Endothelial cell of umbilical vein (primary cell): ENCODE measurements at regions not wholly inside any gene's neighbourhood (a gene's known extent, or its start where the extent isn't known, plus 50 kb on each side); places are given as distances from the start of the nearest gene placed in this dataset.

Experiments used
- BruUV-seq: library from RNA; stranded (reverse); fragments of 400-500 nt; replicated peaks from 2 replicates; lab custom pipeline; 2021; lab: Mats Ljungman, UMichigan
- CTCF ChIA-PET: fragments of 300-600, 350-600 bp; sonication (Branson Sonifier 250); formaldehyde crosslinking; loops from one replicate; lab custom pipeline; 2021; ENCODE audit warnings: antibody characterized with exemption, inconsistent platforms; lab: Charles Lee
- POLR2A ChIA-PET: fragments of 300-600, 350-600 bp; sonication (Branson Sonifier 250); formaldehyde crosslinking; loops from one replicate; lab custom pipeline; 2021; ENCODE audit warnings: antibody characterized with exemption, inconsistent platforms; lab: Charles Lee
- DNase-seq: peaks from one replicate; pipeline ENCODE4 v3.0.0-alpha.2; 2011; ENCODE audit warnings: low read depth, low spot score
- FAIRE-seq: peaks from 2 replicates; lab custom pipeline; 2011; peaks lifted over from hg19 to GRCh38; lab: Jason Lieb, UNC
- H2AFZ ChIP-seq: 2 replicates; pipeline ENCODE4 v1.6.0; 2012; ENCODE audit warnings: low read depth, low read length, control low read depth, inconsistent platforms
- H3K27ac ChIP-seq: 2 replicates; pipeline ENCODE4 v1.5.1; 2011; ENCODE audit warnings: low read depth, mild to moderate bottlenecking, control low read depth, low read length, moderate library complexity; ENCODE audit not compliant: insufficient read depth
- H3K27me3 ChIP-seq, 2 experiments: 2 replicates each; pipeline versions ENCODE4 v1.6.0 to v1.6.1; 2011; ENCODE audit warnings: low read length in 2 of 2, mixed read lengths in 1 of 2; ENCODE audit not compliant: control insufficient read depth in 2 of 2, insufficient read depth in 2 of 2
- H3K36me3 ChIP-seq, 2 experiments: 2 replicates in 1 of 2; 3 replicates in 1 of 2; pipeline ENCODE4 v1.5.1; 2011; ENCODE audit warnings: low read length in 2 of 2, mild to moderate bottlenecking in 1 of 2, moderate library complexity in 1 of 2; ENCODE audit not compliant: control insufficient read depth in 2 of 2, insufficient read depth in 2 of 2; ENCODE audit errors: extremely low read depth in 1 of 2
- H3K4me1 ChIP-seq: 3 replicates; pipeline ENCODE4 v1.5.1; 2011; ENCODE audit warnings: mild to moderate bottlenecking, low read length; ENCODE audit not compliant: control insufficient read depth, insufficient read depth; ENCODE audit errors: extremely low read depth
- H3K4me2 ChIP-seq: 2 replicates; pipeline ENCODE4 v1.6.1; 2011; ENCODE audit warnings: low read length, control low read depth, mixed read lengths; ENCODE audit not compliant: insufficient read depth
- H3K4me3 ChIP-seq, 3 experiments: fragments of 200-600 bp in 1 of 3; sonication (generic), shearing (Covaris generic) in 1 of 3; replicated peaks in 1 of 3; 2 replicates each; pipeline ENCODE4 v1.5.1; 2011 to 2016; ENCODE audit warnings: control low read depth in 3 of 3, low read length in 3 of 3, mild to moderate bottlenecking in 2 of 3, inconsistent platforms in 1 of 3, low read depth in 1 of 3, moderate library complexity in 1 of 3; ENCODE audit not compliant: insufficient read depth in 1 of 3
- H3K79me2 ChIP-seq: 2 replicates; pipeline ENCODE4 v1.6.0; 2012; ENCODE audit warnings: low read length, inconsistent platforms; ENCODE audit not compliant: control insufficient read depth, insufficient read depth
- H3K9ac ChIP-seq: replicated peaks from 2 replicates; pipeline ENCODE3; 2011; ENCODE audit warnings: low read length, control low read depth; ENCODE audit not compliant: insufficient read depth; ENCODE audit errors: extremely low read depth
- H3K9me1 ChIP-seq: replicated peaks from 3 replicates; pipeline ENCODE4 v1.6.0; 2011; ENCODE audit warnings: mild to moderate bottlenecking, low read length; ENCODE audit not compliant: control insufficient read depth, insufficient read depth; ENCODE audit errors: extremely low read depth
- H3K9me3 ChIP-seq: replicated peaks from 2 replicates; pipeline ENCODE4 v1.5.1; 2012; ENCODE audit warnings: low read length, inconsistent platforms; ENCODE audit not compliant: control insufficient read depth, insufficient read depth
- H4K20me1 ChIP-seq: replicated peaks from 2 replicates; pipeline ENCODE3; 2011; ENCODE audit warnings: mild to moderate bottlenecking, low read length; ENCODE audit not compliant: control insufficient read depth, insufficient read depth; ENCODE audit errors: extremely low read depth
- EZH2 ChIP-seq: IDR thresholded peaks from 2 replicates; pipeline ENCODE4 v1.6.1; 2012; ENCODE audit warnings: borderline replicate concordance, low read depth, mild to moderate bottlenecking, moderate library complexity, low read length, inconsistent platforms; ENCODE audit not compliant: severe bottlenecking
- FOS ChIP-seq: IDR thresholded peaks from 2 replicates; pipeline ENCODE4 v1.6.1; 2011; ENCODE audit warnings: mild to moderate bottlenecking, low read length, moderate library complexity, borderline replicate concordance; ENCODE audit not compliant: insufficient read depth
- GATA2 ChIP-seq: IDR thresholded peaks from 2 replicates; pipeline ENCODE4 v1.7.0; 2011; ENCODE audit warnings: low read depth, mild to moderate bottlenecking, moderate library complexity, mixed read lengths, low read length; ENCODE audit not compliant: insufficient read length, insufficient read depth
- JUN ChIP-seq: IDR thresholded peaks from 2 replicates; pipeline ENCODE4 v1.6.1; 2011; ENCODE audit warnings: borderline replicate concordance, low read depth; ENCODE audit not compliant: insufficient read length, insufficient read depth
- MYC ChIP-seq: IDR thresholded peaks from one replicate; pipeline ENCODE4 v1.6.1; 2011; ENCODE audit warnings: mild to moderate bottlenecking, low read depth, low read length
- POLR2A ChIP-seq: IDR thresholded peaks from 2 replicates; pipeline ENCODE4 v1.6.1; 2012; ENCODE audit warnings: low read depth, mild to moderate bottlenecking, control low read depth, low read length
- POLR2AphosphoS5 ChIP-seq: IDR thresholded peaks from 2 replicates; pipeline ENCODE4 v1.6.1; 2012; ENCODE audit warnings: low read depth, mild to moderate bottlenecking, control low read depth, low read length, moderate library complexity; ENCODE audit not compliant: insufficient read depth
- dilution Hi-C: fragments of 300-500 bp; cut with MboI; formaldehyde crosslinking; loops from one replicate; pipeline ENCODE4 v1.15.0; 2019; ENCODE audit warnings: low sequenced_read_pairs; ENCODE audit not compliant: extremely low pct_ligation_motif_present
- intact Hi-C: fragments of 100-400 bp; cut with micrococcal nuclease; formaldehyde crosslinking; loops from one replicate; pipeline ENCODE4 v1.10.0; 2022
- TF ChIP-seq, protein P1 (sequence below): IDR thresholded peaks from 2 replicates; pipeline ENCODE4 v1.6.1; 2011; ENCODE audit not compliant: insufficient read depth, insufficient read length
- TF ChIP-seq, protein P2 (sequence below), 2 donors: IDR thresholded peaks; 1 replicate in 1 of 2; 2 replicates in 1 of 2; pipeline ENCODE4 v1.5.1; 2011; ENCODE audit warnings: low read length in 2 of 2, mild to moderate bottlenecking in 2 of 2, moderate library complexity in 2 of 2, control low read depth in 1 of 2, inconsistent platforms in 1 of 2, low read depth in 1 of 2; ENCODE audit not compliant: insufficient read depth in 1 of 2; ENCODE audit errors: extremely low read depth in 1 of 2

DNA sequence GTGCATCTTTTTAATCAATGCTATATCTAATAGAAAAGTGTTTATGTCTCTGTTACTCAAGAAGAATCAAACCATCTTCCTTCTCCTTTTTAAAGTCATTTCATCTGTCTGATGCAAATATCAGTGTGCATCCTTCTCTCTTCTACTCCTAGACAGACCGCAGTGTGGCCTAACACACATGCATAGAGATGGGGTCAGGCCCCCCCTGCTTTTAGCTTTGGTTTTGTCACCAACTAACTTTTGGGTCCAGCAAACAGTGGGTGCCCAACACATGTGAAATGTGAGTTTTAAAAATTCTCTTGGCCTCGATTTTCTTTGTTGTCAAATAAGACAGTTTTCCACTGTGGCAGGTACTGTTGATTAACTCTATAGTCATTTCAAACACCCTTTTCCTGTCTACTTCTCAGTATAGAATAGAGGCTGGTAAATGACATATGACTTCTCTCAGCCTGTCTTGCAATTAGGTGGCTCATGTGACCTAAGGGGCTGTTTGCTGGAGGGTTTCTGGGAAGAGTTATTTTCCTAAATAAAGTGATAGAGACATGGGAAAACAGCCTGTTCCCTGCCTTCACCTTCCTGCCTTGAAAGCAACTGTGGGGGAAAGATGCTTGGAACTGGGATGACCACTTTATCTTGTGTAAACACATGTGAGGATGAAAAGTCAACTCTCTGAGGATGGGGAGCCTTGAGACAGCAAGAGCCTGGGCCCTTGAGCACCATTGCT lies 65.7 kb upstream of the DARS1 start:
- no peak overlapping the region for H2AFZ ChIP-seq
- dilution Hi-C loops, result no loop called here
- no peaks in the 10 kb centered on the region for H3K36me3 ChIP-seq
- H3K9ac ChIP-seq, result no peak overlapping the region
- H3K9me1 ChIP-seq, result no peaks in the 10 kb centered on the region
- TF ChIP-seq JUN, result no peak
- TF ChIP-seq FOS, result no peak
- TF ChIP-seq, protein P1, sequence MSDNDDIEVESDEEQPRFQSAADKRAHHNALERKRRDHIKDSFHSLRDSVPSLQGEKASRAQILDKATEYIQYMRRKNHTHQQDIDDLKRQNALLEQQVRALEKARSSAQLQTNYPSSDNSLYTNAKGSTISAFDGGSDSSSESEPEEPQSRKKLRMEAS, result no peak
- no peak for TF ChIP-seq POLR2A
- TF ChIP-seq POLR2AphosphoS5, result no peak
- TF ChIP-seq EZH2, result no peak
- no peak for TF ChIP-seq MYC
- TF ChIP-seq, protein P2, sequence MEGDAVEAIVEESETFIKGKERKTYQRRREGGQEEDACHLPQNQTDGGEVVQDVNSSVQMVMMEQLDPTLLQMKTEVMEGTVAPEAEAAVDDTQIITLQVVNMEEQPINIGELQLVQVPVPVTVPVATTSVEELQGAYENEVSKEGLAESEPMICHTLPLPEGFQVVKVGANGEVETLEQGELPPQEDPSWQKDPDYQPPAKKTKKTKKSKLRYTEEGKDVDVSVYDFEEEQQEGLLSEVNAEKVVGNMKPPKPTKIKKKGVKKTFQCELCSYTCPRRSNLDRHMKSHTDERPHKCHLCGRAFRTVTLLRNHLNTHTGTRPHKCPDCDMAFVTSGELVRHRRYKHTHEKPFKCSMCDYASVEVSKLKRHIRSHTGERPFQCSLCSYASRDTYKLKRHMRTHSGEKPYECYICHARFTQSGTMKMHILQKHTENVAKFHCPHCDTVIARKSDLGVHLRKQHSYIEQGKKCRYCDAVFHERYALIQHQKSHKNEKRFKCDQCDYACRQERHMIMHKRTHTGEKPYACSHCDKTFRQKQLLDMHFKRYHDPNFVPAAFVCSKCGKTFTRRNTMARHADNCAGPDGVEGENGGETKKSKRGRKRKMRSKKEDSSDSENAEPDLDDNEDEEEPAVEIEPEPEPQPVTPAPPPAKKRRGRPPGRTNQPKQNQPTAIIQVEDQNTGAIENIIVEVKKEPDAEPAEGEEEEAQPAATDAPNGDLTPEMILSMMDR (IDR thresholded peaks at IDR 0.05; ENCODE audit: extremely low read depth in 1 of 2, insufficient read depth in 1 of 2, low read depth in 1 of 2, low read length in 2 of 2), result no peak
- no peak for TF ChIP-seq GATA2
- FAIRE-seq (no peak), DNase-seq (no peak)
- H3K4me2 ChIP-seq, result no peak overlapping the region
- ChIA-PET CTCF (no interaction called here), POLR2A (no interaction called here)
- H3K27me3 ChIP-seq, result peaks cover 3 to 6% of the 10 kb centered on the region in 2 experiments
- intact Hi-C loops, result no loop called here
- no peaks in the 10 kb centered on the region for H3K9me3 ChIP-seq
- no peak overlapping the region for H3K4me3 ChIP-seq
- BruUV-seq, result no TSS peak
- H4K20me1 ChIP-seq, result no peaks in the 10 kb centered on the region
- no peak overlapping the region for H3K27ac ChIP-seq
- no peaks in the 10 kb centered on the region for H3K79me2 ChIP-seq
- H3K4me1 ChIP-seq, result no peaks in the 10 kb centered on the region
